GM06990 (cell line): ENCODE measurements at regions not wholly inside any gene's neighbourhood (a gene's known extent, or its start where the extent isn't known, plus 50 kb on each side); places are given as distances from the start of the nearest gene placed in this dataset.

ENCODE experiments used
- DNase-seq: peaks from one replicate; pipeline ENCODE4 v3.0.0-alpha.2; 2011; ENCODE audit not compliant: insufficient read length; ENCODE audit errors: extremely low read depth
- H3K27me3 ChIP-seq: replicated peaks from 2 replicates; pipeline ENCODE4 v1.6.0; 2011; ENCODE audit warnings: low read length; ENCODE audit not compliant: control insufficient read depth, insufficient read depth
- H3K36me3 ChIP-seq: 2 replicates; pipeline ENCODE4 v1.5.1; 2011; ENCODE audit warnings: low read length; ENCODE audit not compliant: control insufficient read depth, insufficient read depth
- H3K4me3 ChIP-seq: replicated peaks from 2 replicates; pipeline ENCODE4 v1.5.1; 2011; ENCODE audit warnings: low read depth, mild to moderate bottlenecking, control low read depth, low read length
- TF ChIP-seq, protein P1 (sequence below): IDR thresholded peaks from 2 replicates; pipeline ENCODE4 v1.5.1; 2011; ENCODE audit warnings: low read length, control low read depth, mild to moderate bottlenecking, inconsistent platforms; ENCODE audit not compliant: insufficient read depth, poor library complexity, severe bottlenecking

DNA sequence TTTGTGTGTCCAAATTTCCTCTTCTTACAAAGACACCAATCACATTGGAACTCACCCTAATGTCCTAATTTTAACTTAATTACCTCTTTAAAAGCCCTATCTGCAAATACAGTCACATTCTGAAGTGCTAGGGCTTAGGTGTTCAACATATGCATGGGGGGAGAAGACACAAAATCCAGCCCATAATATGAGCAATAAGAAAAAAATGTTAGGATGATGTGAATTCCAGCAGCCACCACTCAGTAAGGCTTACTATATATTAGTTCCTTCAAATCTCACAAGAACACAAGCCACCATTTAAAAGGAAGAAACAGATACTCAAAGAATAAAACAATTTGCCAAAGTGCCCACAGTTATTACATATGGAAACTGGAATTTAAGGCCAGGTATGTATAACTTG is 285.7 kb downstream of the EPHA4 start:
- Histone ChIP-seq H3K27me3 (no peaks in the 10 kb centered on the region), H3K36me3 (no peaks in the 10 kb centered on the region), H3K4me3 (no peak overlapping the region)
- TF ChIP-seq, protein P1, sequence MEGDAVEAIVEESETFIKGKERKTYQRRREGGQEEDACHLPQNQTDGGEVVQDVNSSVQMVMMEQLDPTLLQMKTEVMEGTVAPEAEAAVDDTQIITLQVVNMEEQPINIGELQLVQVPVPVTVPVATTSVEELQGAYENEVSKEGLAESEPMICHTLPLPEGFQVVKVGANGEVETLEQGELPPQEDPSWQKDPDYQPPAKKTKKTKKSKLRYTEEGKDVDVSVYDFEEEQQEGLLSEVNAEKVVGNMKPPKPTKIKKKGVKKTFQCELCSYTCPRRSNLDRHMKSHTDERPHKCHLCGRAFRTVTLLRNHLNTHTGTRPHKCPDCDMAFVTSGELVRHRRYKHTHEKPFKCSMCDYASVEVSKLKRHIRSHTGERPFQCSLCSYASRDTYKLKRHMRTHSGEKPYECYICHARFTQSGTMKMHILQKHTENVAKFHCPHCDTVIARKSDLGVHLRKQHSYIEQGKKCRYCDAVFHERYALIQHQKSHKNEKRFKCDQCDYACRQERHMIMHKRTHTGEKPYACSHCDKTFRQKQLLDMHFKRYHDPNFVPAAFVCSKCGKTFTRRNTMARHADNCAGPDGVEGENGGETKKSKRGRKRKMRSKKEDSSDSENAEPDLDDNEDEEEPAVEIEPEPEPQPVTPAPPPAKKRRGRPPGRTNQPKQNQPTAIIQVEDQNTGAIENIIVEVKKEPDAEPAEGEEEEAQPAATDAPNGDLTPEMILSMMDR: no peak
- DNase-seq: no peak

DNA sequence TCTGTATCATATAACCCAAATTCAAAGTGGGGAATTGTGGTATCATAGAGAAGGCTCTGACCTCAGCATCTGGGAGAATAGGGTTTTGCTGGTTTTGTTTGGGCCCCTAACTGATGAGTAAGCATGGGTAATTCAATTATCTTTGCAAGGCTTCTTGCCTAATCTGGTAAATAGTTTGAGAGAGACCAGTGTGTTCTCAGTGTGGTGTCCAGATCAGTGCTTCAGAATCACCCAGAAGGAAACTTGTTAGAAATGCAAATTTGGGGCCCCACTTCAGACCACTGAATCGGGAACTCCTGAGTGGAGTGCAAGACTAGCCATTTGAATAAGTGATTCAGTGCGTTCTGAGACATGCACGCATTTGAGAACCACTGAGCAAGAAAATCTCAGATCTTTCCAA is 282.7 kb downstream of the EPHA4 start:
- DNase-seq: no peak
- H3K36me3 ChIP-seq: no peaks in the 10 kb centered on the region
- TF ChIP-seq, protein P1: no peak
- H3K4me3 ChIP-seq: no peak overlapping the region
- no peaks in the 10 kb centered on the region for H3K27me3 ChIP-seq

DNA sequence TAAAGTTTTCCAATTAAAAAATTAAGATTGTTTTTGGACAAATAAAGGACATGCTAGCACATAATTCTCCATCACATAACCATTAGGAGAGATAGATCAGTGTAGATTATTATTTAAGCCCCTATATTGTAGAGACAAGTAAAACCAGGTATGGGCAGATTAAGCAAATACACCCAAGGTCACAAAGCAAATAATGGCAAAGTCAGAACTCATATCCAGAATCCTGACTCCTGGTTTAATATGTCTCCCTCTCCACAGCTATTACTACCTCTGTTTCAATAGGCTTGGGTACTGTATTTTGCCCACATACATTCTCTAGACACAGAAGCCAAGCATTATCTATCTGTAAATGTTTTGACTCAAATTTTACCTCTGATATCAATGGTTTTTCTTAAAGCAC is 282.3 kb downstream of the EPHA4 start:
- no peak for DNase-seq
- TF ChIP-seq, protein P1: no peak
- H3K36me3 ChIP-seq: no peaks in the 10 kb centered on the region
- no peak overlapping the region for H3K4me3 ChIP-seq
- H3K27me3 ChIP-seq: no peaks in the 10 kb centered on the region

DNA sequence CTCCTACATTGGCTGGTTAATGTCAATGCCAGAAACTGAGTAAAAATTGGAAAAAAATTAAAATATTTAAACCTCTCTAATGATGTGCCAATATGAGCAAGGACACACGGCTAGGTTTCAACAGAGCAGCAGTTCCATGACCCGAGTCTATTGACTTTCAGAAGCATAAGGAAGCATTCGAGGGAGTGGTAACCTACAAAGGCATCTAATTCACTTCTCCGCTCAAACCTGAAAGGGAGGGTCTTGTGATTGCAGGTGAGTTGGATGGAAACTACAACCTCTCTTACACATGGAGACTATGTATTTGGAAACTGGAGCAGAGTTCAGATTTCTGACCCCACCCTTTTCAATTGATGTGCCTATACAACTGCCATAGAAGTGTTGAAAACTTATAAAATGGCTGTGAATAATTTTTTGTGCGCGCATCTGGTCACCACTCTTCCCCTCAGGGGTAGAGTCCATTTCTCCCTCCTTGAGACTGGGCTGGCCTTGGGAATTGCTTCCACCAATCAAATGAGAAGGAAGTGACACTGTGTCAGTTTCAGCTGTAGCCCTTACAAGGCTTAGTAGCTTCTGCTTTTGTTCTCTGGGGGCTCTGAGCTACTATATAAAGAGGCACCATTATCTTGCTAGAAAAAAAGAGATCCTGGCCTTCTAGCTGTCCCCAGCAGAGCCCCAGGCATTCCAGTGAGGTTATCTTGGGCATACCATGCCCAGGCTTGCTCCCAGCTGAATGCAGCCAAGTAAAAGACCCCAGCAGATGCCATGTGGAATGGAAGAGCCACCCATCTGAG is 278.0 kb downstream of the EPHA4 start:
- Histone ChIP-seq H3K36me3 (no peaks in the 10 kb centered on the region), H3K4me3 (no peak overlapping the region), H3K27me3 (no peaks in the 10 kb centered on the region; the same call in 1 of the 2 replicates)
- TF ChIP-seq, protein P1: no peak
- no peak for DNase-seq

DNA sequence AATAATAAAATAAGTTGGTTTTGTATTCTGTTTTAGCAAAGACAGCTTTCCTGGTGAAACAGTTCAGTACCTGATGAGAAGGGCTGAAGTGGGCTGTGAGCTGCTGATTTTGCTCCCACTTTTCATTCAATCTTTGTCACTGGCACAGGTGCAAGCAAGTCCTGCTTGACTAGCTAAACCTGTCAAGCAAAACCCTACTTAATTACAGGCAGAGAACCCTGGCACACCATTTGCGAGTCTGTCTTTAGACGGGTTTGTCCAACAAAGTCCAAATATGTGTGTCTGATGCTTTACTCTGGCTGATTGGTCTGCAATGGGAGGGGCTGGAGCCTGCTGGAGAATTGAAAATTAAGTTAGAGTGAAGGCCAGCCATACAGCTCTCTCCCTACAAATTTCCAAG is 267.2 kb downstream of the EPHA4 start:
- Histone ChIP-seq H3K36me3 (no peaks in the 10 kb centered on the region), H3K27me3 (no peaks in the 10 kb centered on the region), H3K4me3 (no peak overlapping the region)
- DNase-seq: no peak
- TF ChIP-seq, protein P1: no peak
